A673 (cell line): ENCODE measurements at regions not wholly inside any gene's neighbourhood (a gene's known extent, or its start where the extent isn't known, plus 50 kb on each side); places are given as distances from the start of the nearest gene placed in this dataset.

ENCODE experiments used
- CTCF ChIP-seq: fragments of 300-800, 200-600 bp; sonication (generic); conservative IDR thresholded peaks from 2 replicates; pipeline ENCODE4 v1.5.1; 2017; ENCODE audit warnings: low read depth, mild to moderate bottlenecking, antibody characterized with exemption, low read length, moderate library complexity, mixed read lengths
- EZH2 ChIP-seq: fragments of 200-600 bp; sonication (generic); IDR thresholded peaks from 2 replicates; pipeline ENCODE4 v1.6.1; 2017; ENCODE audit warnings: borderline replicate concordance, low read depth, mild to moderate bottlenecking, mixed read lengths, antibody characterized with exemption, low read length; ENCODE audit not compliant: poor library complexity, severe bottlenecking

DNA sequence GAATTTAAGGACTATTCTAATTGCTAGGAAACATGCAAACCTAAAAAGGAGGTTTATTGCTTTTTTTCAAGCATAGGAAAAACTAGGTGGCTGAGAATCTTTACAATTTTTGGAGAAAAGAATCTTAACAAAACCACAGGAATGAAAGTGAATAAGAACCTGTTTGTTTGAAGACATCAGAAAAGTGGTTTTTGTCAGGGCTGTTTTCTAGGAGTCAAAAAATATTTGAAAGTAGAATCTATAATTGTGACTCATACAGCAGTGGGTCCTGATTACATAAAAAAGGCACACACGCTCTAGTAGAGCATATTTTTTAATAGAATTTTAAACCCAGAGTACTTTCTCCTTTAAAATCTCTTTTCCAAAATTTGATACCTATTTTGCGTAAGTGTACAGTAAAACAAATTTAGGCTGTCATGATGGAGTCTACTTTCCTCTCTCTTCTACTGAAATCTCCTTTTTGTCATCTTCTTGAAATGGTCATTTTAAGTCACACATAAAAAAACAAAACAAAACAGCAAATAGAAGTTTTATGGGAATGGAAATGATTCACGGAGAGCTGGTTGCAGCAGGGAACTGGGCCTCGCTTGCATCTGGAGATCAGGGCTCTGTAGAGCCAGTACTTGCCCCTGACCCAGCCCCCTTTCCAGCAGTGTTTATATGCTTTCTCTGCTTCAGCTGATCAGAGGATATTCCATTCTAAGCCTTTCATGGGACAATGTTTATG is 59.1 kb upstream of the PELI1 start:
- TF ChIP-seq EZH2 (no peak), CTCF (no peak)
